Stomach smooth muscle (tissue), 2 donors: ENCODE measurements at regions not wholly inside any gene's neighbourhood (a gene's known extent, or its start where the extent isn't known, plus 50 kb on each side); places are given as distances from the start of the nearest gene placed in this dataset.

ENCODE experiments used
- H3K27ac ChIP-seq: one replicate; pipeline ENCODE4 v1.7.0; 2013; ENCODE audit warnings: mild to moderate bottlenecking, low read length, inconsistent platforms
- H3K27me3 ChIP-seq, 2 donors: one replicate each; pipeline ENCODE4 v1.7.0; 2013; ENCODE audit warnings: low read length in 2 of 2; ENCODE audit not compliant: insufficient read depth in 2 of 2, control insufficient read depth in 1 of 2
- H3K36me3 ChIP-seq, 2 donors: one replicate each; pipeline ENCODE4 v1.7.0; 2013; ENCODE audit warnings: low read length in 2 of 2; ENCODE audit not compliant: control insufficient read depth in 2 of 2, insufficient read depth in 2 of 2
- H3K4me1 ChIP-seq: one replicate; pipeline ENCODE4 v1.7.0; 2013; ENCODE audit warnings: low read length; ENCODE audit not compliant: control insufficient read depth, insufficient read depth
- H3K4me3 ChIP-seq, 2 donors: one replicate each; pipeline ENCODE4 v1.7.0; 2013; ENCODE audit warnings: low read length in 2 of 2
- H3K9ac ChIP-seq, 2 donors: one replicate each; pipeline ENCODE4 v1.7.0; 2013; ENCODE audit warnings: low read length in 2 of 2, mild to moderate bottlenecking in 1 of 2
- H3K9me3 ChIP-seq, 2 donors: one replicate each; pipeline ENCODE4 v1.7.0; 2013; ENCODE audit warnings: low read length in 2 of 2; ENCODE audit not compliant: control insufficient read depth in 2 of 2
- donor health status: healthy.
- donor health status: Pancreatic carcinoma.

GRCh38 chr5:175789670-175790069 is 81.7 kb upstream of the CPLX2 start:
- Histone ChIP-seq H3K36me3 (no peaks in the 10 kb centered on the region), H3K4me1 (no peaks in the 10 kb centered on the region), H3K27ac (no peak overlapping the region), H3K9me3 (peaks cover 3 to 6% of the 10 kb centered on the region in 2 donors), H3K27me3 (peaks cover 0 to 9% of the 10 kb centered on the region in 2 donors), H3K4me3 (no peak overlapping the region), H3K9ac (no peak overlapping the region)

GRCh38 chr5:175790796-175791195 is 80.6 kb upstream of the CPLX2 start:
- Histone ChIP-seq H3K36me3 (no peaks in the 10 kb centered on the region), H3K9ac (no peak overlapping the region), H3K4me3 (no peak overlapping the region), H3K4me1 (no peaks in the 10 kb centered on the region), H3K27ac (no peak overlapping the region), H3K27me3 (peaks cover 1 to 13% of the 10 kb centered on the region in 2 donors), H3K9me3 (peaks cover 0 to 3% of the 10 kb centered on the region in 2 donors)

- peaks cover 10 to 18% of the 10 kb centered on the region in 2 donors for H3K27me3 ChIP-seq
- no peaks in the 10 kb centered on the region for H3K9me3 ChIP-seq
- H3K36me3 ChIP-seq, result no peaks in the 10 kb centered on the region
- peaks cover 6% of the 10 kb centered on the region for H3K4me1 ChIP-seq
- no peak overlapping the region for H3K27ac ChIP-seq
- H3K9ac ChIP-seq, result no peak overlapping the region
- no peak overlapping the region for H3K4me3 ChIP-seq
Measured at GRCh38 chr5:175795959-175796358, 75.4 kb upstream of the CPLX2 start.

DNA sequence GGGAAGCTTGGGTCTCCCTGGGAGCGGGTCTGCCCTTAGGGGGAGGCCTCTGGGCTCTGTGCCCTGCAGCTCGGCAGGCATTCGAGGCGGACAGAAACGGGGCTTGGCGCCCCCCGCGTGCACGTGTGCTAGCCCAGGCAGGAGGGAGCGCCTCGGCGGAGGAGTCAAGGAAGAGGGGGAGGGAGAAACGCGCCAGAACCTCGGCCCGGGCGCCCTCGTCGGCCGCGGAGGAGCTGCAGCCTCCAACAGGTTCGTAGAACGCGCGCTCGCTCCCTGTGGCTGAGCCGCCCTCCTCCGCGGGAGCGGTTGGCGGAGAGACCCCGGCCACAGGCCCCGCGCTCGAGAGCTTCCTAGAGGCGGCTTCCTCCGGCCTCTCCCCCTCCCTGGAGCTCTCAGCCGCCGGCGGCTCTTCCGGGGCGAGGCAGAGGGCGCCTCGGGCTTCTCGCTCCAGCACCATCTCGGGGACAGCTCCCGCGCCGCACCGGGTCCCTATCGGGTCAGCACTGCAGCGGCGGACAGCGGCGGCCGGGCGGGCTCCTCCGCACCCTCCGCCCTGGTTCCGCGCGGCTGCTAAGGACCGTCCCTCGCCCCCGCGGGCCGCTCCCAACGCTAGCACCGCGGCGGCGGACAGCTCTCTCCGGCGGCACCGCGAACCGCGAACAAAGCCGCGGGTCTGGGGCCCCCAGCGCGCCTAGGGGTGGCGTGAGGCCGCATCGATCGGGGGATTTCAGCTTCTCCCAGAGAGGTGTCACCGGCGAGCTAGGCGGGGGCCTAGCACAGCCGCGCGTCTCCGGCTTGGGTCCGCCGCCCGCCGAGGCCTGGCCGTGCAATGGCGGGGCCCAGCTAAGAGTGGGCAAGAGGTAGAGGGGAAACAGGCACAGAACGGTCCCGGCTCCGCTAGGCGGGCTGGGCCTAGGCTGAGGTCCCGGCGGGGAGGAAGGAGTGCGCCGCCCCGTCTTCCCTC is 74.6 kb upstream of the CPLX2 start:
- Histone ChIP-seq H3K4me1 (peaks cover 6% of the 10 kb centered on the region), H3K9me3 (no peaks in the 10 kb centered on the region), H3K4me3 (peak overlapping the region in 1 of 2 donors; percentile 44), H3K27me3 (peaks cover 17 to 21% of the 10 kb centered on the region in 2 donors), H3K9ac (no peak overlapping the region), H3K36me3 (no peaks in the 10 kb centered on the region), H3K27ac (no peak overlapping the region)

DNA sequence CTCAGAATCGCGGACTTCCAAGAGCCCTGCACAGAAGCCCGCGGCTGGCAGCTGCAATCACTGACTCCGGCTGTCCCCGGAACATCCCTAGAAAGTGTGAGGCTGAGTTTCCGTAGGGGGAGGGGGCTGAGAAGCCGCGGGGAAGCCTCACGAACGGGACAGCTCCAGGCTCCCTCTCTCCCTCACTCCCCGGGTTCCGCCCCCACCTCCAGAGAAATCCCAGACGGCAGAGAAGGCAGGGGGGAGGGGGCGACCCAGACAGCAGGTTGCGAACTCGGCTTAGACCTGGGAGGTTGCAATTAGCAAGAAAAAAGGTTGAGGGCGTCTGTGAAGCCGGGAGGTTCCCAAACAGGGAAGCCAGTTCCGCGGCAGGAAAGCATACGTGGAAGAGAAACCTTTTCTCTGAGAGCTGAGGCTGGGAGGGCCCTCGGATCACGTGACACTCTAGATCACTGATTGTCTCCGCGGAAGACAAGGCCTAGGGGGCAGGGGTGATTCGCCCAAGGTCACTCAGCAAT is 73.8 kb upstream of the CPLX2 start:
- no peak overlapping the region for H3K4me3 ChIP-seq
- H3K4me1 ChIP-seq, result peaks cover 6% of the 10 kb centered on the region
- H3K27me3 ChIP-seq, result peaks cover 20 to 23% of the 10 kb centered on the region in 2 donors
- H3K9ac ChIP-seq, result no peak overlapping the region
- H3K9me3 ChIP-seq, result no peaks in the 10 kb centered on the region
- no peak overlapping the region for H3K27ac ChIP-seq
- H3K36me3 ChIP-seq, result no peaks in the 10 kb centered on the region

DNA sequence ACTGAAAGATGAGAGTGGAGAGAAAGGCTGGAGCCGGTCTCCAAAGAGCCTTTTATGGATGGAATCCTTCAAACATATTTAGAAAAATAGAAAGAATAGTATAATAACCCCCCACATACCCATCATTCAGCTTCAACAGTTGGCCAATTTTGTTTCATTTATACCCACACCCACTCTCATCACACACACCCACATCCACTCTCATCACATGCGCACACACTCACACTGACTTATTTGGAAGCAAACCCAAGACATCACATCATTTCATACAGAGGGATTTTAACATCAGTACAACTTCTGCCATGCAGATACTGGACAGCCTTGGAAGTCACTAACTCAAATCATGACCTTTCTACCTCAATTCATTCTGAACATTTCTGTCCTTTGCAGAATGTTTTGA is 72.8 kb upstream of the CPLX2 start:
- Histone ChIP-seq H3K9me3 (no peaks in the 10 kb centered on the region), H3K9ac (no peak overlapping the region), H3K27me3 (peaks cover 21 to 26% of the 10 kb centered on the region in 2 donors), H3K4me1 (peaks cover 6% of the 10 kb centered on the region), H3K27ac (no peak overlapping the region), H3K4me3 (no peak overlapping the region), H3K36me3 (no peaks in the 10 kb centered on the region)

DNA sequence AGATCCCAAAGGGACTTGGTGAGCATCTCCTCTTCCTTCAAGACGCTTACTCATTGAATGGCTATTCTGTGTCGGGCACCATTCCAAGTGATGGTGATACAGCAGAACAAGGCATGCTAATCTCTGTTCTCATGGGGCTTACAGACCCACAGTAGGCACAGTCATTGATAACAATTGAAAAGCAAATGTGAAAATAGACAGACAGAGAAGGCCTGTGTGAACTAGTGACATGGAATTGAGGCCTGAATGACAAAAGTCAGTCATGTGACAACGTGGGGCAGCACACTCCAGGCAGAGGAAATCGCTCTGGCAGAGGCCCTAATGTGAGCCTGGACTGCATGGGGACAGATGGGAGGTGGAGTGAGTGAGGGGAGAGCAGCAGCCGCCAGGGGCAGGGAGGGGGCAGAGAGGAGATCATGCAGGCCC is 70.7 kb upstream of the CPLX2 start:
- no peaks in the 10 kb centered on the region for H3K36me3 ChIP-seq
- no peak overlapping the region for H3K9ac ChIP-seq
- H3K27ac ChIP-seq, result no peak overlapping the region
- H3K27me3 ChIP-seq, result peaks cover 21 to 23% of the 10 kb centered on the region in 2 donors
- H3K9me3 ChIP-seq, result no peaks in the 10 kb centered on the region
- H3K4me1 ChIP-seq, result peaks cover 6% of the 10 kb centered on the region
- no peak overlapping the region for H3K4me3 ChIP-seq

DNA sequence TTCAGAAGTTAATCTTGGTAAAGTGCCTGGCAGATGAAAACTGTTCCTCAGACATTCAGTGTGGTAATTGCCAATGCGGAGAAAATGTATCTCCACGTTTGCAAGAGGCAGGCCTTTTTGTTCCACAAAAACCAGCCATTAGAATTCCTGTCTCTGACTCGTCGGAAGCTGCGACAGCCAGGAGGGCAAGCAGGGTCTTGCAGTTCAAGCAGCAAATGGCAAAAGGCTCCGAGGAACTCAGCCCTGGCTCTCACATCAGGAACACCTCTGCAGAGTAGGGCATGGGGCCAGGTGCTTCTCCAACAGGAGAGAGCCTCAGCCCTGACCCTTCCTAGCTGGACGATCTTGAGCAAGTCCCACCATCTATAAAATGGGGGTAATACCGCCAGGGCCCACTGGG is 69.0 kb upstream of the CPLX2 start:
- H3K27me3 ChIP-seq, result peaks cover 13 to 17% of the 10 kb centered on the region in 2 donors
- H3K4me1 ChIP-seq, result peaks cover 2% of the 10 kb centered on the region
- no peak overlapping the region for H3K27ac ChIP-seq
- H3K4me3 ChIP-seq, result no peak overlapping the region
- no peaks in the 10 kb centered on the region for H3K36me3 ChIP-seq
- no peak overlapping the region for H3K9ac ChIP-seq
- H3K9me3 ChIP-seq, result no peaks in the 10 kb centered on the region

DNA sequence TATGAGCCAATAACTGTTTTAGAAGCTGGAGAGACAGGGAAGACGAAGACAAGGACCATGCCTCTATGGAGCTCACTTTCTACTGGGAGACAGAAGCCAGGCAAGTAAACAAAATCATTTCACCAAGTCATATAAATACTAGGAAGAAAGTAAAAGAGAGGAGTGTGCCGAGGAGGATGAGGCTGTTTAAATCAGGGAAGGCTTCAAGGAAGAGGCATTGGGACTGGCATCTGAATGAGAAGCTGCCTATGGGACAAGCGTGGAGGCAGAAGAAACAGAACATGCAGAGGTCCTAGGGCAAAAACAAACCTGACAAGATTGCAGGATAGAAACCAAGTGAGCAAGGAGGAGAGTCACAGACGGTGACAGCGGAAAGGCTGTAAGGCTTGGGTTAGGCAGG is 68.1 kb upstream of the CPLX2 start:
- Histone ChIP-seq H3K27me3 (peaks cover 13 to 17% of the 10 kb centered on the region in 2 donors), H3K4me1 (no peaks in the 10 kb centered on the region), H3K4me3 (no peak overlapping the region), H3K27ac (no peak overlapping the region), H3K9me3 (no peaks in the 10 kb centered on the region), H3K36me3 (no peaks in the 10 kb centered on the region), H3K9ac (no peak overlapping the region)

- no peak overlapping the region for H3K27ac ChIP-seq
- H3K27me3 ChIP-seq, result peaks cover 13 to 17% of the 10 kb centered on the region in 2 donors
- H3K9me3 ChIP-seq, result no peaks in the 10 kb centered on the region
- H3K9ac ChIP-seq, result no peak overlapping the region
- no peak overlapping the region for H3K4me3 ChIP-seq
- no peaks in the 10 kb centered on the region for H3K4me1 ChIP-seq
- no peaks in the 10 kb centered on the region for H3K36me3 ChIP-seq
Measured at GRCh38 chr5:175803736-175804454, 67.5 kb upstream of the CPLX2 start.
